Activated T-helper 2 cell treated with anti-CD3 and anti-CD28 coated beads, Interferon-gamma antibody, Interleukin-2, Interleukin-4, amounts not matched to agents 10 μg/mL and 5 μg/mL and 100 μg/mL, durations not matched to agents 14 hours and 24 hours and 36 hours (primary cell): ENCODE measurements at regions not wholly inside any gene's neighbourhood (a gene's known extent, or its start where the extent isn't known, plus 50 kb on each side); places are given as distances from the start of the nearest gene placed in this dataset.
"Not testable (repeated sequence)": the region's sequence is repeated elsewhere in the genome, so short reads cannot be mapped to it uniquely, and the experiment has no call there.

ENCODE experiments used
- DNase-seq: peaks from one replicate; pipeline ENCODE4 v3.0.0; 2021; ENCODE audit warnings: low spot score
- H3K27ac Mint-ChIP-seq: one replicate; pipeline ENCODE4 v1.8.0; 2021; ENCODE audit warnings: mixed read lengths
- H3K27me3 Mint-ChIP-seq: one replicate; pipeline ENCODE4 v1.8.0; 2021; ENCODE audit warnings: low read depth, mixed read lengths
- H3K36me3 Mint-ChIP-seq: one replicate; pipeline ENCODE4 v1.8.0; 2021; ENCODE audit warnings: low read depth, mixed read lengths
- H3K4me1 Mint-ChIP-seq: one replicate; pipeline ENCODE4 v1.8.0; 2021; ENCODE audit warnings: low read depth, mixed read lengths
- H3K4me3 Mint-ChIP-seq: one replicate; pipeline ENCODE4 v1.8.0; 2021; ENCODE audit warnings: low read depth, mild to moderate bottlenecking, moderate library complexity, mixed read lengths
- H3K9me3 Mint-ChIP-seq: one replicate; pipeline ENCODE4 v1.8.0; 2021; ENCODE audit warnings: mixed read lengths
- intact Hi-C: fragments of 100-400 bp; cut with micrococcal nuclease; formaldehyde crosslinking; loops from one replicate; pipeline ENCODE4 v1.15.1; 2023

DNA sequence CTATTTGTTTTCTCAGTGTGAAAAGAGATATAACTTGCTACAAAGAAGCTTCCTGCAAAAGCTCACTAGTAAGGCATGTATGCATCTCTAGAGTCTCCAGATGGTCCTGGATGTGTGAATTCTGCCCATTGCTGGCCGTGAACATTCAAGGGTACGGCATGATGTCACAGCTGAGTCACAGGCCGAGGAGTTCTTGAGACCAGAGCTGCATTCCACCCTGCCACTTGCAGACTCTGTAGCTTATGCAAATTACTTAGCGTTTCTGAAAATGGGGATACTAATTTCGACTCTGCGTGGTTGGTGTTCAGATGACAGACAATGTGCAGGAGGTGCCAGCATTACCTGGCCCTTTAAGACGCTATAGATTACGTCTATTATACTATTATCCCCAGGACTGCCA is 470.7 kb downstream of the ZNF536 start:
- DNase-seq = no peak
- intact Hi-C loops = no loop called here

DNA sequence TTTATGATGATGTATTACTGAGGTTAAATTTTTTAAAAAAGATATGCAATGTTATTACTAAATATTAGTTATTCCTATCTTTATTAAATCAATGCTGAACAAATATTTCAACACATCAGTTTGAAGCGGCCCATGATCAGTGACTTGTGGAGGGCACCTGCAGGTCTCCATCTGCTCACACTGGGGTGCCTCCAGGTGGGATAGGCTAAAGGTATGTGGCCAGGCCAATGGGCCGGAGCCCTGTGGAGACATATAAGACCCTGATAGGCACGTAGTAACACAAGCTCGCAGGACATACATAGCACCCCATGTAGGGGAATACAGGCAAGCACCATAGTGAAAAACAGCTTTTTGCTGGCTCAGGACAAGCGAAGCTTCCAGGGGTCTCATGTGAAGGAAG is 469.8 kb downstream of the ZNF536 start:
- H3K4me3 Mint-ChIP-seq = no peak overlapping the region
- intact Hi-C loops = no loop called here
- H3K9me3 Mint-ChIP-seq = no peaks in the 10 kb centered on the region
- H3K36me3 Mint-ChIP-seq = no peaks in the 10 kb centered on the region
- no peaks in the 10 kb centered on the region for H3K27me3 Mint-ChIP-seq
- no peak for DNase-seq
- H3K27ac Mint-ChIP-seq = no peak overlapping the region
- H3K4me1 Mint-ChIP-seq = no peaks in the 10 kb centered on the region

More for the DNA sequence above, 470.7 kb downstream of the ZNF536 start:
- Mint-ChIP-seq H3K27me3 (no peaks in the 10 kb centered on the region), H3K9me3 (no peaks in the 10 kb centered on the region), H3K4me3 (no peak overlapping the region), H3K36me3 (no peaks in the 10 kb centered on the region), H3K4me1 (no peaks in the 10 kb centered on the region), H3K27ac (no peak overlapping the region)

DNA sequence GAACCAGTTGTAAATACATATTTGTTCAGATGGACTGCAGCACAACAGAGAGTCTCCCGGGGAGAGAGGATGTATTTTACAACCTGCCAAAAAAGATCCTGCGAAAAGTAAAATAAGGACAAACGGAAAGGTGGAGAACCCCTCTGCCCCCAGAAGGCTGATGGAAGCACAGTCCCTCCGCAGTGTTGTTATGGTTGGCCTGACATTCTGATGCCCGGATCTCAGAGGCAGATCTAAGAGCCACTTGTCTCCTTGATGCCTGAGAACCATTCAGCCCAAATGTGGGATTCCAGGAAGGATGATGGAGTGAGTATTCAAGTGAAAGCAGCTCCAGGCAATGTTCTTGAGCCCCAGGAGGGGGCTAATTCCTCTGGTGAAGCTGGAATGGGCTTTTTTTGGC is 458.7 kb downstream of the ZNF536 start:
- no peaks in the 10 kb centered on the region for H3K9me3 Mint-ChIP-seq
- DNase-seq = no peak
- no peaks in the 10 kb centered on the region for H3K27me3 Mint-ChIP-seq
- no peaks in the 10 kb centered on the region for H3K36me3 Mint-ChIP-seq
- H3K27ac Mint-ChIP-seq = no peak overlapping the region
- no peaks in the 10 kb centered on the region for H3K4me1 Mint-ChIP-seq
- intact Hi-C loops = no loop called here
- no peak overlapping the region for H3K4me3 Mint-ChIP-seq

DNA sequence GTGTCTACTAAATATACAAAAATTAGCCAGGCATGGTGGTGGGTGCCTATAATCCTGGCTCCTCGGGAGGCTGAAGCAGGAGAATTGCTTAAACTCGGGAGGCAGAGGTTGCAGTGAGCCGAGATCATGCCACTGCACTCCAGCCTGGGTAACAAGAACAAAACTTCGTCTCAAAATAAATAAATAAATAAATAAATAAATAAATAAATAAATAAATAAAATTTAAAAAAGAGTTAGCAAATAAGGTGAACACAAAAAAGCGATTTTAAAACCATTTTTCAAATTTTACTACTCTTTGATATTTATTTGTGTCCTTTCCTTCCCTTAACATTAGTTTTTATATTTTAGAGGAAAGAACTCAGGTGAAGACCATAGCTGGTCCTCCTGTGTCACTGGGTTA is 453.3 kb downstream of the ZNF536 start:
- H3K27me3 Mint-ChIP-seq, H3K9me3 Mint-ChIP-seq: not testable (repeated sequence)

DNA sequence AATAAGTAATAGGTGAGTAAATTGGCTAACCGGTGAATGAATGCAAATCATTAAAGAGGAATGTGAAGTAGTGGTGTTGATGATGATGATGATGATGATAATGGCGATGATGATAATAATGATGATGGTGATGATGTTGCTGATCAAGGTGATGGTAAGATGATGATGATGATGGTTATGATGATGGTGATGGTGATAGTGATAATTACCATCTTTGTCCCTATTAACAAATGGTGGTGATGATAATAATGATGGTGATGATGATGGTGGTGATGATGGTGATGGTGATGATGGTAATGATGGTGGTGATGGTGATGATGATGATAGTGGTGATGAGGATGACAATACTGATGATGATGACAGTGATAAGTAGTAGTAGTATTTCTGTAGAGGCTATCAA is 452.6 kb downstream of the ZNF536 start:
- Mint-ChIP-seq H3K36me3 (no peaks in the 10 kb centered on the region), H3K4me1 (no peaks in the 10 kb centered on the region), H3K27ac (no peak overlapping the region), H3K9me3 (no peaks in the 10 kb centered on the region), H3K4me3 (no peak overlapping the region), H3K27me3 (no peaks in the 10 kb centered on the region)
- DNase-seq = no peak
- intact Hi-C loops = no loop called here

More for the DNA sequence above, 453.3 kb downstream of the ZNF536 start:
- H3K36me3 Mint-ChIP-seq, H3K4me3 Mint-ChIP-seq, H3K27ac Mint-ChIP-seq, DNase-seq, H3K4me1 Mint-ChIP-seq, intact Hi-C loops: not testable (repeated sequence)

DNA sequence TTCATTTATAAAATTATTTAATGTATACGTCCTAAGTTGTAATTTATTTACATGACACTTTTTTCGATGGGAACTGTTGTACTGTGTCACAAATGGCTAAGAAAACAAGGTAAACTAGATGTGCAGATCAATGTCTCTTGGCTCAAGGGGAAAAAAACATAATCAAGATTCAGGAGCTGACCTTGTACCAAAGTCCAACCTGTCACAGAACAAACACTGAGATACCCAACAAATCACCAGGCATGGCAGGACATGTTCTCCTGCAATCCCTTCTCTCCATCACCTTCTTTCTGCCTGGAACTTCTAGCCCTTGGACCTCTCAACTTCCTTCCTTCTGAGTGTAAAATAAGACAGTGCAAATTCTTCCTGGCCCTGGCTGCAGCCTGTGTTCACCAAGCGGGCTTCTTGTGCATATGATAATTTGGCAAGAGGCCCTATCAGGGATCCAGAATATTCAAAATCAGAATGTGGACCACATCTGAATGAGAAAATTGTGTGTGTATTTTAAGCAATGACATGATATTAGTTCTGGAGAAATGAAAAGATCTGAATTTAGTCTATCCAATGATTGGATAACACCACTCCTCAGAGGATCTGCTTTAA is 445.9 kb downstream of the ZNF536 start:
- Mint-ChIP-seq H3K27me3 (no peaks in the 10 kb centered on the region), H3K27ac (no peak overlapping the region), H3K4me3 (no peak overlapping the region), H3K9me3 (peaks cover 4% of the 10 kb centered on the region), H3K36me3 (no peaks in the 10 kb centered on the region), H3K4me1 (no peaks in the 10 kb centered on the region)
- no peak for DNase-seq
- intact Hi-C loops = no loop called here

DNA sequence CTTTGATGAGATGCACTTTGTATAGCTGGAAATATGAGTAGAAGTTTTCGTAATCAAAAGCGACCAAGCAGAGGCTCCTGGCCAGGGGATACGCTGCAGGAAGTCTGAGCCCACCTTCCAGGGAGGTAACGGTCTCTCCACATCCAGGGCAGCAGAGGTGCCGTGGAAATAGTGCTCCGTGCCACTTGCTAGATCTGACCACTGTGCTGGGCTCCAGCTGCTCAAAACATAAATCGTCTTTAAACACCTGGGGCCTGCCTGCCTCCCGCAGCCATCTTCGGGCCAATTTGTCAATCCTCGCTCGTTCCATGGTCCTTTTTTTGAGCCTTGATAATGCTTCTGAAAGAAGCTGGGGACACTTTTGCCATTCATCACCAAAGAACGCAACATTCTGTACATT is 445.0 kb downstream of the ZNF536 start:
- intact Hi-C loops = no loop called here
- H3K36me3 Mint-ChIP-seq = no peaks in the 10 kb centered on the region
- no peaks in the 10 kb centered on the region for H3K4me1 Mint-ChIP-seq
- no peak overlapping the region for H3K27ac Mint-ChIP-seq
- H3K27me3 Mint-ChIP-seq = no peaks in the 10 kb centered on the region
- peaks cover 4% of the 10 kb centered on the region for H3K9me3 Mint-ChIP-seq
- DNase-seq = no peak
- no peak overlapping the region for H3K4me3 Mint-ChIP-seq

DNA sequence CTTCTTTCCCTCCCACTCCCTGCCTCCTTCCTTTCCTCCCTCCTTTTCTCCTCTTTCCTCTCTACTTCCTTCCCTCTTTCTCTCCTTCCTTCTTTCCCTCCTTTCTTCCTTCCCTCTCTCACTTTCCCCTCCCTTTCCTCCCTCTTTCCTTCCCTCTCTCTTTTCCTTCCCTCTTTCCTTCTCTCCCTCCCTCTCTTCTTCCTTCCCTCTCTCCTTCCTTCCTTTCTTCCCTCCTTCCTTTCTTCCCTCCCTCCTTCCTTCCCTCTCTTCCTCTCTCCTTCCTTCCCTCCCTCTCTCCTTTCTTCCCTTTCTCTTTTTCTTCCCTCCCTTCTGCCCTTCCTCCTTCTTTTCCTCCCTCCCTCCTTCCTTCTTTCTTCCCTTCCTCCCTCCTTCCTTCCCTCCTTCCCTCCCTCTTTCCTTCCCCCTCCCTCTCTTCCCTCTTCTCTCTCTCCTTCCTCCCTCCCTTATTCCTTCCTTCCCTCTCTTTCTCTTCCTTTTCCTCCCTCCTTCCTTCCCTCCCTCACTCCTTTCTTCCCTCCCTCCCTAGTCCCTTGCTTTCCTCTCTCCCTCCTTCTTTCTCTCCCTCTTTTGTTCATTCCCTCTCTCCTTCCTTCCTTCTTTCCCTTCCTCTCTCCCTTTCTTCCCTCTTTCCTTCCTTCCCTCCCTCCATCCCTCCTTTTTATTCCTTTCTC is 443.9 kb downstream of the ZNF536 start:
- Mint-ChIP-seq H3K27ac (no peak overlapping the region), H3K36me3 (no peaks in the 10 kb centered on the region), H3K9me3 (peaks cover 4% of the 10 kb centered on the region)

DNA sequence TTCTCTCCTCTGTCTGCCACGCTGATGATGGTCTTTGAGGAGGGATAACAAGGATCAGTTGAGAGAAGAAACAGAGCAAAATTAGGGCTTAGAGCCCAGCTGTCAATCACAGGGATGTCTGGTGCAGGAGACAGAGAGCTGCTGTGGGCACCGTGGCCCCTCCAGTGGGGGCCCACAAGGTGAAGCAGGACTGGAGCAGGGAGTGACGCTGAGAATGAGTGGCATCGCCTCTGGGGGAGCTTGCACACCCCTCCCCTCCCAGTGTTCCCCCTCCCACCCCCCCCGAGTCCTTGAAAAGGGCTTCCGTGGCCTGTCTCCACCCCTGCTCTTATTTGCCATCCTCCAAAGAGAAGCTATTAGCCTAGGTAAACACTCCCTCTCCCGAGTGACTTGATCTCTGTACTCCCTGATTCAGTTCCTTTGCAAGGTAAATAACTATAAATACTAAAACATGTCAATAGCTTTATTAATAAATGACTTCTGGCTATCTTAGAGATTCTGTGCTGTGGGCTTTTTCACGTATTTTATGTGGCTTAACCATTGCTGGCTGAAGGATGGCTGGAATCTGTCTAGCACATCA is 440.0 kb downstream of the ZNF536 start:
- Mint-ChIP-seq H3K36me3 (no peaks in the 10 kb centered on the region), H3K4me3 (no peak overlapping the region), H3K27ac (no peak overlapping the region), H3K9me3 (peaks cover 4% of the 10 kb centered on the region), H3K27me3 (no peaks in the 10 kb centered on the region), H3K4me1 (no peaks in the 10 kb centered on the region)
- no peak for DNase-seq
- intact Hi-C loops = no loop called here

More for the DNA sequence above, 443.9 kb downstream of the ZNF536 start:
- Mint-ChIP-seq H3K27me3 (no peaks in the 10 kb centered on the region), H3K4me3 (no peak overlapping the region), H3K4me1 (no peaks in the 10 kb centered on the region)
- no peak for DNase-seq
- intact Hi-C loops = no loop called here

DNA sequence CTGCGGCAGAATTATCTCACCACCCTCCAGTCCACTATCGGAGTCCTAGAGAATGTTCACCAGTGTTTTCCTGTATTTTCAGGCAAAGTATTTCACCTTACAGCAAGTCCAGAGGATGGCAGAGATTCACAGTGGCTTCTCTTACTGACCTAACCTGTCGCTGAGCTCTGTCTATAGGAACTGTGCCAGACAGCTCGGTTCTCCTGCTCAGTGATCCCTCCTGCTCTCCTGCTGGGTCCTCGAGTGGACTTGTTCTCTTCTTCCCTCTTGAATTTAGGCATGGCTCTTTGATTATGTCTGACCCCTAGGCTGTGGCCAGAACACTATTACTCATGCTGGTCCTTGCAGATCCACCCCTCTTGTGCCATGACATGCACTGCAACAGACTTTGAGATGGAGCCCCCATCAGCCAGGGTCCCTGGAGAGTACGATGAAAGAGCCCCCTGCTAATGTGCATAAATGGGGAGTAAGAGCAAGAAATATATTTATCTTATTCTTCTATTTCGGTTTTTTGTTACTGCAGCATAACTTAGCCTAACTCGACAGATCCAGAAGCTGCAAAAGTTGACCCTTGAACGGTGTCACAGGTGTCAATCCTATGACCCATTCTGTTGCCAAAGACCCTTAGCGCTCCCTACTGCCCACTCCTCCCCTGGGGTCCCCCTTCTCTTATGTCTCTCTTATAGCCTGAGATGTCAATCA is 439.4 kb downstream of the ZNF536 start:
- intact Hi-C loops = no loop called here
- peaks cover 4% of the 10 kb centered on the region for H3K9me3 Mint-ChIP-seq
- no peak overlapping the region for H3K4me3 Mint-ChIP-seq
- no peaks in the 10 kb centered on the region for H3K27me3 Mint-ChIP-seq
- no peak for DNase-seq
- no peaks in the 10 kb centered on the region for H3K36me3 Mint-ChIP-seq
- H3K27ac Mint-ChIP-seq = no peak overlapping the region
- no peaks in the 10 kb centered on the region for H3K4me1 Mint-ChIP-seq

DNA sequence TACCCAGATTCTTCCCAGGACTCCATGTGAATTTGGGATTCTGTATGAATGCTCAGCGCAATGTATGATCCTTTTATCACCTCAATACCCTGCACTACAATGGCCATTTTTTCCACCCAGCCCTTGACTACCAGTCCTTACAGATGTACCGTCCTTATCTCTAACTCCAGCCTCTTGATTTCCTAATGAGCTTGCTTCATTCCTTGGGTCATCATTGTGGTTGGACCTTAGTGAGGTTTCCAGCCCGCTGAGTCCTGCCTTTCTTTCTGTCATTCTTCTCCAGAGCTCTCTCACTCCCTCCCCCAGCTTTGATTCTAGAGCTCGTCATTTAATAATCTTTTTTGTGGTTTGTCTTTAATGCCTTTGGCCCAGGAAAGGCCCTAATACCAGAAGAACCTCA is 438.5 kb downstream of the ZNF536 start:
- Mint-ChIP-seq H3K36me3 (no peaks in the 10 kb centered on the region), H3K4me1 (no peaks in the 10 kb centered on the region), H3K4me3 (no peak overlapping the region), H3K27me3 (no peaks in the 10 kb centered on the region), H3K27ac (no peak overlapping the region), H3K9me3 (peaks cover 4% of the 10 kb centered on the region)
- no peak for DNase-seq
- intact Hi-C loops = no loop called here

DNA sequence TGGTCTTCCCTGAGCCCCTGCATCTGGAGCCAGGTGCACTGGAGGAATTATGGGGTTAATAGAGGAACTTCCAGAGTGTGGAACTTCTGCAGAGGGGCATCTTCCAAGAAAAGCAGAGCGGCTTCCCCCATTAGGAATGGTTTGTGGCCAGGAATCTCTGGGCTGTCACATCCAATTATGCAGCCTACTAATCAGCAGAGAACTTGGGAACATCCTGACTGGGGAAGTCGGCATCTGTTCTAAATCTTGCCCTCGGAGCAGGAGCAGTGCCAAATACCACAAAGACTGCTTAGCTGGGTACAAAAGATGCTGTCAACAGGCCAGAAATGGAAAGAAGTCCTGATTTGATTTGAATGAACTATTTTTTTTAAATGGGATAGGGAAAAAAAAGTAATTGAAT is 435.1 kb downstream of the ZNF536 start:
- H3K4me1 Mint-ChIP-seq = no peaks in the 10 kb centered on the region
- H3K27me3 Mint-ChIP-seq = no peaks in the 10 kb centered on the region
- no peak overlapping the region for H3K4me3 Mint-ChIP-seq

DNA sequence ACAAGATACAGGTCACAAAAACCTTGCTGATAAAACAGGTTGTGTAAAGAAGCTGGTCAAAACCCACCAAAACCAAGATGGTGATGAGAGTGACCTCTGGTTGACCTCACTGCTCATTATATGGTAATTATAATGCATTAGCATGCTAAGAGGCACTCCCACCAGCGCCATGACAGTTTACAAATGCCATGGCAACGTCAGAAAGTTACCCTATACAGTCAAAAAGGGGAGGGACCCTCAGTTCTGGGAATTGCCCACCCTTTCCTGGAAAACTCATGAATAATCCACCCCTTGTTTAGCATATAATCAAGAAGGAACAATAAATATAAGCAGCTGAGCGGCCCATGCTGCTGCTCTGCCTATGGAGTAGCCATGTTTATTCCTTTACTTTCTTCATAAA is 434.1 kb downstream of the ZNF536 start:
- Mint-ChIP-seq H3K4me1 (no peaks in the 10 kb centered on the region), H3K9me3 (no peaks in the 10 kb centered on the region)
- no peak for DNase-seq

More for the DNA sequence above, 435.1 kb downstream of the ZNF536 start:
- intact Hi-C loops = no loop called here
- no peak for DNase-seq
- Mint-ChIP-seq H3K9me3 (no peaks in the 10 kb centered on the region), H3K36me3 (no peaks in the 10 kb centered on the region), H3K27ac (no peak overlapping the region)

More for the DNA sequence above, 434.1 kb downstream of the ZNF536 start:
- H3K36me3 Mint-ChIP-seq = no peaks in the 10 kb centered on the region
- H3K4me3 Mint-ChIP-seq = no peak overlapping the region
- H3K27ac Mint-ChIP-seq = no peak overlapping the region
- no peaks in the 10 kb centered on the region for H3K27me3 Mint-ChIP-seq
- intact Hi-C loops = no loop called here
